Endothelial cell of umbilical vein (primary cell): ENCODE measurements at regions not wholly inside any gene's neighbourhood (a gene's known extent, or its start where the extent isn't known, plus 50 kb on each side); places are given as distances from the start of the nearest gene placed in this dataset.

ENCODE experiments used
- BruUV-seq: library from RNA; stranded (reverse); fragments of 400-500 nt; replicated peaks from 2 replicates; lab custom pipeline; 2021; lab: Mats Ljungman, UMichigan
- CTCF ChIA-PET: fragments of 300-600, 350-600 bp; sonication (Branson Sonifier 250); formaldehyde crosslinking; loops from one replicate; lab custom pipeline; 2021; ENCODE audit warnings: antibody characterized with exemption, inconsistent platforms; lab: Charles Lee
- POLR2A ChIA-PET: fragments of 300-600, 350-600 bp; sonication (Branson Sonifier 250); formaldehyde crosslinking; loops from one replicate; lab custom pipeline; 2021; ENCODE audit warnings: antibody characterized with exemption, inconsistent platforms; lab: Charles Lee
- DNase-seq: peaks from one replicate; pipeline ENCODE4 v3.0.0-alpha.2; 2011; ENCODE audit warnings: low read depth, low spot score
- FAIRE-seq: peaks from 2 replicates; lab custom pipeline; 2011; peaks lifted over from hg19 to GRCh38; lab: Jason Lieb, UNC
- H2AFZ ChIP-seq: 2 replicates; pipeline ENCODE4 v1.6.0; 2012; ENCODE audit warnings: low read depth, low read length, control low read depth, inconsistent platforms
- H3K27ac ChIP-seq: 2 replicates; pipeline ENCODE4 v1.5.1; 2011; ENCODE audit warnings: low read depth, mild to moderate bottlenecking, control low read depth, low read length, moderate library complexity; ENCODE audit not compliant: insufficient read depth
- H3K27me3 ChIP-seq, 2 experiments: 2 replicates each; pipeline versions ENCODE4 v1.6.0 to v1.6.1; 2011; ENCODE audit warnings: low read length in 2 of 2, mixed read lengths in 1 of 2; ENCODE audit not compliant: control insufficient read depth in 2 of 2, insufficient read depth in 2 of 2
- H3K36me3 ChIP-seq, 2 experiments: 2 replicates in 1 of 2; 3 replicates in 1 of 2; pipeline ENCODE4 v1.5.1; 2011; ENCODE audit warnings: low read length in 2 of 2, mild to moderate bottlenecking in 1 of 2, moderate library complexity in 1 of 2; ENCODE audit not compliant: control insufficient read depth in 2 of 2, insufficient read depth in 2 of 2; ENCODE audit errors: extremely low read depth in 1 of 2
- H3K4me1 ChIP-seq: 3 replicates; pipeline ENCODE4 v1.5.1; 2011; ENCODE audit warnings: mild to moderate bottlenecking, low read length; ENCODE audit not compliant: control insufficient read depth, insufficient read depth; ENCODE audit errors: extremely low read depth
- H3K4me2 ChIP-seq: 2 replicates; pipeline ENCODE4 v1.6.1; 2011; ENCODE audit warnings: low read length, control low read depth, mixed read lengths; ENCODE audit not compliant: insufficient read depth
- H3K4me3 ChIP-seq, 3 experiments: fragments of 200-600 bp in 1 of 3; sonication (generic), shearing (Covaris generic) in 1 of 3; replicated peaks in 1 of 3; 2 replicates each; pipeline ENCODE4 v1.5.1; 2011 to 2016; ENCODE audit warnings: control low read depth in 3 of 3, low read length in 3 of 3, mild to moderate bottlenecking in 2 of 3, inconsistent platforms in 1 of 3, low read depth in 1 of 3, moderate library complexity in 1 of 3; ENCODE audit not compliant: insufficient read depth in 1 of 3
- H3K79me2 ChIP-seq: 2 replicates; pipeline ENCODE4 v1.6.0; 2012; ENCODE audit warnings: low read length, inconsistent platforms; ENCODE audit not compliant: control insufficient read depth, insufficient read depth
- H3K9ac ChIP-seq: replicated peaks from 2 replicates; pipeline ENCODE3; 2011; ENCODE audit warnings: low read length, control low read depth; ENCODE audit not compliant: insufficient read depth; ENCODE audit errors: extremely low read depth
- H3K9me1 ChIP-seq: replicated peaks from 3 replicates; pipeline ENCODE4 v1.6.0; 2011; ENCODE audit warnings: mild to moderate bottlenecking, low read length; ENCODE audit not compliant: control insufficient read depth, insufficient read depth; ENCODE audit errors: extremely low read depth
- H3K9me3 ChIP-seq: replicated peaks from 2 replicates; pipeline ENCODE4 v1.5.1; 2012; ENCODE audit warnings: low read length, inconsistent platforms; ENCODE audit not compliant: control insufficient read depth, insufficient read depth
- H4K20me1 ChIP-seq: replicated peaks from 2 replicates; pipeline ENCODE3; 2011; ENCODE audit warnings: mild to moderate bottlenecking, low read length; ENCODE audit not compliant: control insufficient read depth, insufficient read depth; ENCODE audit errors: extremely low read depth
- EZH2 ChIP-seq: IDR thresholded peaks from 2 replicates; pipeline ENCODE4 v1.6.1; 2012; ENCODE audit warnings: borderline replicate concordance, low read depth, mild to moderate bottlenecking, moderate library complexity, low read length, inconsistent platforms; ENCODE audit not compliant: severe bottlenecking
- FOS ChIP-seq: IDR thresholded peaks from 2 replicates; pipeline ENCODE4 v1.6.1; 2011; ENCODE audit warnings: mild to moderate bottlenecking, low read length, moderate library complexity, borderline replicate concordance; ENCODE audit not compliant: insufficient read depth
- GATA2 ChIP-seq: IDR thresholded peaks from 2 replicates; pipeline ENCODE4 v1.7.0; 2011; ENCODE audit warnings: low read depth, mild to moderate bottlenecking, moderate library complexity, mixed read lengths, low read length; ENCODE audit not compliant: insufficient read length, insufficient read depth
- JUN ChIP-seq: IDR thresholded peaks from 2 replicates; pipeline ENCODE4 v1.6.1; 2011; ENCODE audit warnings: borderline replicate concordance, low read depth; ENCODE audit not compliant: insufficient read length, insufficient read depth
- MYC ChIP-seq: IDR thresholded peaks from one replicate; pipeline ENCODE4 v1.6.1; 2011; ENCODE audit warnings: mild to moderate bottlenecking, low read depth, low read length
- POLR2A ChIP-seq: IDR thresholded peaks from 2 replicates; pipeline ENCODE4 v1.6.1; 2012; ENCODE audit warnings: low read depth, mild to moderate bottlenecking, control low read depth, low read length
- POLR2AphosphoS5 ChIP-seq: IDR thresholded peaks from 2 replicates; pipeline ENCODE4 v1.6.1; 2012; ENCODE audit warnings: low read depth, mild to moderate bottlenecking, control low read depth, low read length, moderate library complexity; ENCODE audit not compliant: insufficient read depth
- dilution Hi-C: fragments of 300-500 bp; cut with MboI; formaldehyde crosslinking; loops from one replicate; pipeline ENCODE4 v1.15.0; 2019; ENCODE audit warnings: low sequenced_read_pairs; ENCODE audit not compliant: extremely low pct_ligation_motif_present
- intact Hi-C: fragments of 100-400 bp; cut with micrococcal nuclease; formaldehyde crosslinking; loops from one replicate; pipeline ENCODE4 v1.10.0; 2022

DNA sequence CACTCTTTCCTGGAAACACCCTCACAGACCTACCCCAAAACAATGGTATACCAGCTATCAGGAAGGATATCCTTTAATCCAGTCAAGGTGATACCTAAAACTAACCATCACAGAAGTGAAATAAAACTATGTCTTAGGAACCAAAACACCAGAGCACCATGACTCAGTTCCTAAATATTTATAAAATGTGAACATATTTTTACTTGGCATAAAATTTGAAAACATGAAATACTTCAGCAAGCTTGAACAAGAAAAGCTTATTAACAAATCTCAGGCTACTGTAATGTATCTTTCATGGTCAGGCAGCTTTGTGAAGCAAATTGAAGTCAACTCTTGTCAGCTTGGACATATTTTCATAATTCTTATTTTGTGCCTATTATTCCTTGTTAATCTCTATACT, 440.8 kb upstream of the CDH20 start:
- intact Hi-C loops = loop anchor here (1.0 to 5.0 kb wide), 3 partner anchors 20 to 140 kb away; no protein-coding TSS in a partner anchor
- Histone ChIP-seq H4K20me1 (no peaks in the 10 kb centered on the region), H3K4me1 (peaks cover 29% of the 10 kb centered on the region), H3K9ac (no peak overlapping the region), H3K27ac (peak overlapping the region; percentile 68), H3K9me3 (no peaks in the 10 kb centered on the region), H3K9me1 (no peaks in the 10 kb centered on the region), H3K79me2 (no peaks in the 10 kb centered on the region), H2AFZ (peak overlapping the region; percentile 72), H3K36me3 (no peaks in the 10 kb centered on the region), H3K4me2 (peak overlapping the region; percentile 24), H3K4me3 (no peak overlapping the region), H3K27me3 (no peaks in the 10 kb centered on the region)
- DNase-seq = peak; percentile 30
- FAIRE-seq = no peak
- ChIA-PET CTCF (interaction anchor here (1.4 to 2.7 kb wide), 4 partner anchors 19 to 87 kb away, joined by 3 to 15 read pairs (median 5); no protein-coding TSS in a partner anchor), POLR2A (no interaction called here)
- TF ChIP-seq JUN (peak; percentile 17), FOS (peak; percentile 49), POLR2A (no peak)
- dilution Hi-C loops = no loop called here
- no TSS peak for BruUV-seq

DNA sequence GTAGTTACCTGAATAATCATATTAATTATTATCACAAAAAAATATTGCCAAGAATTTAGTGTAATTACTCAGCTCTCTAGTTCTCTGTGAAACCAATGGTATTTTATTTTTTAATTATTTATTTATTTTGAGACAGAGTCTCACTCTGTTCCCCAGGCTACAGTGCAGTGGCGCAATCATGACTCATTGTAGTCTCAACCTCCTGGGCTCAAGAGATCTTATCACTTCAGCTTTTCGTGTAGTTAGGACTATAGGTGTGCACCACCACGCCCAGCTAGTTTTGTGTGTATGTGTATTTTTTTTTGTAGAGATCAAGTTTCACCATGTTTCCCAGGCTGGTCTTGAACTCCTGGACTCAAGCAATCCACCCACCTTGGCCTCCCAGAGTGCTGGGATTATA, 440.4 kb upstream of the CDH20 start:
- H3K36me3 ChIP-seq = no peaks in the 10 kb centered on the region
- ChIA-PET POLR2A (no interaction called here), CTCF (interaction anchor here (1.4 to 2.7 kb wide), 4 partner anchors 19 to 87 kb away, joined by 3 to 15 read pairs (median 5); no protein-coding TSS in a partner anchor)
- H4K20me1 ChIP-seq = no peaks in the 10 kb centered on the region
- no peak for TF ChIP-seq JUN
- TF ChIP-seq MYC = no peak
- no peak for TF ChIP-seq EZH2
- TF ChIP-seq GATA2 = peak; percentile 81
- no peak for TF ChIP-seq POLR2A
- no peak for TF ChIP-seq POLR2AphosphoS5
- dilution Hi-C loops = no loop called here
- no TSS peak for BruUV-seq
- no peak overlapping the region for H2AFZ ChIP-seq
- intact Hi-C loops = loop anchor here (1.0 to 5.0 kb wide), 3 partner anchors 20 to 141 kb away; no protein-coding TSS in a partner anchor
- no peak overlapping the region for H3K9ac ChIP-seq
- no peak for FAIRE-seq
- peak overlapping the region; percentile 68 for H3K27ac ChIP-seq
- no peaks in the 10 kb centered on the region for H3K9me3 ChIP-seq
- peaks cover 29% of the 10 kb centered on the region for H3K4me1 ChIP-seq
- no peak overlapping the region for H3K4me3 ChIP-seq
- H3K27me3 ChIP-seq = no peaks in the 10 kb centered on the region
- H3K79me2 ChIP-seq = no peaks in the 10 kb centered on the region
- H3K4me2 ChIP-seq = peak overlapping the region; percentile 24
- DNase-seq = no peak
- H3K9me1 ChIP-seq = no peaks in the 10 kb centered on the region
